Renal cortex interstitium (tissue), 11 donors: ENCODE measurements at regions not wholly inside any gene's neighbourhood (a gene's known extent, or its start where the extent isn't known, plus 50 kb on each side); places are given as distances from the start of the nearest gene placed in this dataset.
"Not testable (repeated sequence)": the region's sequence is repeated elsewhere in the genome, so short reads cannot be mapped to it uniquely, and the experiment has no call there.

ENCODE experiments used
- DNase-seq, 11 donors: peaks; one replicate each; pipeline ENCODE4 v3.0.0-alpha.2; 2013; ENCODE audit warnings: low read depth in 9 of 11, low spot score in 4 of 11; ENCODE audit errors: extremely low read depth in 1 of 11

- no peak for DNase-seq
Measured at GRCh38 chr4:93888308-93888707, 59.8 kb downstream of the ATOH1 start.

GRCh38 chr4:93888768-93889167, 60.2 kb downstream of the ATOH1 start:
- DNase-seq, result no peak

GRCh38 chr4:93891244-93891643, 62.7 kb downstream of the ATOH1 start:
- DNase-seq, result no peak

GRCh38 chr4:93894995-93895394, 66.4 kb downstream of the ATOH1 start:
- DNase-seq, result no peak

- DNase-seq, result no peak
Measured at GRCh38 chr4:93896516-93896915, 68.0 kb downstream of the ATOH1 start.

- no peak for DNase-seq
Measured at GRCh38 chr4:93897559-93897958, 69.0 kb downstream of the ATOH1 start.

GRCh38 chr4:93908778-93909177, 80.2 kb downstream of the ATOH1 start:
- DNase-seq, result no peak

- DNase-seq, result no peak
Measured at GRCh38 chr4:93911671-93912070, 83.1 kb downstream of the ATOH1 start.

GRCh38 chr4:93912146-93912545, 83.6 kb downstream of the ATOH1 start:
- peak in 1 of 11 donors; percentile 1 for DNase-seq

GRCh38 chr4:93918856-93919255, 90.3 kb downstream of the ATOH1 start:
- DNase-seq, result no peak

GRCh38 chr4:93923570-93923969, 95.0 kb downstream of the ATOH1 start:
- DNase-seq, result not testable (repeated sequence)

- DNase-seq, result no peak
Measured at GRCh38 chr4:93947286-93947685, 118.7 kb downstream of the ATOH1 start.

- not testable (repeated sequence) for DNase-seq
Measured at GRCh38 chr4:93950239-93950638, 121.7 kb downstream of the ATOH1 start.

- DNase-seq, result no peak
Measured at GRCh38 chr4:93957186-93957585, 128.6 kb downstream of the ATOH1 start.

- DNase-seq, result no peak
Measured at GRCh38 chr4:93960450-93960849, 131.9 kb downstream of the ATOH1 start.

- no peak for DNase-seq
Measured at GRCh38 chr4:93960916-93961315, 132.4 kb downstream of the ATOH1 start.

GRCh38 chr4:93981594-93981993, 153.0 kb downstream of the ATOH1 start:
- no peak for DNase-seq

GRCh38 chr4:93982255-93982654, 153.7 kb downstream of the ATOH1 start:
- no peak for DNase-seq

GRCh38 chr4:93983140-93983539, 154.6 kb downstream of the ATOH1 start:
- no peak for DNase-seq

- DNase-seq, result no peak
Measured at GRCh38 chr4:93994175-93994994, 165.8 kb downstream of the ATOH1 start.

- DNase-seq, result no peak
Measured at GRCh38 chr4:93996895-93997294, 168.3 kb downstream of the ATOH1 start.
